GM08714 (cell line): ENCODE measurements at regions not wholly inside any gene's neighbourhood (a gene's known extent, or its start where the extent isn't known, plus 50 kb on each side); places are given as distances from the start of the nearest gene placed in this dataset.

ENCODE experiments used
- H3K4me3 ChIP-seq: fragments of 200-500 bp; sonication (Bioruptor generic); 2 replicates; pipeline ENCODE4 v1.5.1; 2014; ENCODE audit warnings: mild to moderate bottlenecking, low read length, inconsistent platforms
- ZNF274 ChIP-seq: IDR thresholded peaks from 2 replicates; pipeline ENCODE4 v1.6.1; 2012; ENCODE audit warnings: mild to moderate bottlenecking, low read depth, low read length

- H3K4me3 ChIP-seq = no peak overlapping the region
- no peak for TF ChIP-seq ZNF274
Observed at GRCh38 chr10:124332426-124332825, 86.3 kb downstream of the OAT start.

- no peak for TF ChIP-seq ZNF274
- no peak overlapping the region for H3K4me3 ChIP-seq
Observed at GRCh38 chr10:124329941-124330340, 88.8 kb downstream of the OAT start.

GRCh38 chr10:124329362-124329761 is 89.4 kb downstream of the OAT start:
- no peak for TF ChIP-seq ZNF274
- H3K4me3 ChIP-seq = no peak overlapping the region

GRCh38 chr10:124328477-124329220 is 90.1 kb downstream of the OAT start:
- no peak overlapping the region for H3K4me3 ChIP-seq
- TF ChIP-seq ZNF274 = no peak

GRCh38 chr10:124325998-124326636 is 92.6 kb downstream of the OAT start:
- H3K4me3 ChIP-seq = no peak overlapping the region
- no peak for TF ChIP-seq ZNF274

GRCh38 chr10:124325633-124325914 is 93.1 kb downstream of the OAT start:
- no peak for TF ChIP-seq ZNF274

GRCh38 chr10:124324856-124325632 is 93.7 kb downstream of the OAT start:
- TF ChIP-seq ZNF274 = no peak
- H3K4me3 ChIP-seq = no peak overlapping the region

More at GRCh38 chr10:124325633-124325914, 93.1 kb downstream of the OAT start:
- no peak overlapping the region for H3K4me3 ChIP-seq

- H3K4me3 ChIP-seq = no peak overlapping the region
- no peak for TF ChIP-seq ZNF274
Observed at GRCh38 chr10:124324451-124324850, 94.3 kb downstream of the OAT start.

- H3K4me3 ChIP-seq = no peak overlapping the region
- TF ChIP-seq ZNF274 = no peak
Observed at GRCh38 chr10:124323806-124324205, 94.9 kb downstream of the OAT start.

- no peak for TF ChIP-seq ZNF274
- H3K4me3 ChIP-seq = no peak overlapping the region
Observed at GRCh38 chr10:124323111-124323725, 95.5 kb downstream of the OAT start.

GRCh38 chr10:124322191-124322980 is 96.3 kb downstream of the OAT start:
- no peak for TF ChIP-seq ZNF274

GRCh38 chr10:124321433-124322089 is 97.2 kb downstream of the OAT start:
- H3K4me3 ChIP-seq = no peak overlapping the region
- TF ChIP-seq ZNF274 = no peak

More at GRCh38 chr10:124322191-124322980, 96.3 kb downstream of the OAT start:
- H3K4me3 ChIP-seq = no peak overlapping the region

- no peak for TF ChIP-seq ZNF274
Observed at GRCh38 chr10:124320778-124321432, 97.8 kb downstream of the OAT start.

More at GRCh38 chr10:124320778-124321432, 97.8 kb downstream of the OAT start:
- H3K4me3 ChIP-seq = no peak overlapping the region
